Brain microvascular endothelial cell (primary cell): ENCODE measurements at regions not wholly inside any gene's neighbourhood (a gene's known extent, or its start where the extent isn't known, plus 50 kb on each side); places are given as distances from the start of the nearest gene placed in this dataset.
"Not testable (repeated sequence)": the region's sequence is repeated elsewhere in the genome, so short reads cannot be mapped to it uniquely, and the experiment has no call there.

Experiments used
- DNase-seq: peaks from one replicate; pipeline ENCODE4 v3.0.0-alpha.2; 2020
- H3K27ac ChIP-seq: fragments of 250-450 bp; sonication (Bioruptor Pico); 2 replicates; pipeline ENCODE4 v1.5.1; 2020; ENCODE audit warnings: mild to moderate bottlenecking, moderate library complexity
- H3K27me3 ChIP-seq: fragments of 250-450 bp; sonication (Bioruptor Pico); replicated peaks from 2 replicates; pipeline ENCODE4 v1.5.1; 2020; ENCODE audit warnings: mild to moderate bottlenecking
- H3K36me3 ChIP-seq: fragments of 250-450 bp; sonication (Bioruptor Pico); replicated peaks from 2 replicates; pipeline ENCODE4 v1.5.1; 2020; ENCODE audit warnings: mild to moderate bottlenecking
- H3K4me3 ChIP-seq: 2 replicates; pipeline ENCODE4 v1.5.1; 2011; ENCODE audit warnings: low read depth, mild to moderate bottlenecking, control low read depth, low read length, moderate library complexity
- CTCF ChIP-seq: IDR thresholded peaks from 2 replicates; pipeline ENCODE4 v1.5.1; 2011; ENCODE audit warnings: low read depth, mild to moderate bottlenecking, moderate library complexity, low read length, control low read depth, inconsistent platforms; ENCODE audit errors: missing control alignments
- in situ Hi-C: cut with HindIII; loops from 2 replicates; pipeline ENCODE4 v1.10.0; 2017; ENCODE audit warnings: low sequenced_read_pairs, low pct_ligation_motif_present

DNA sequence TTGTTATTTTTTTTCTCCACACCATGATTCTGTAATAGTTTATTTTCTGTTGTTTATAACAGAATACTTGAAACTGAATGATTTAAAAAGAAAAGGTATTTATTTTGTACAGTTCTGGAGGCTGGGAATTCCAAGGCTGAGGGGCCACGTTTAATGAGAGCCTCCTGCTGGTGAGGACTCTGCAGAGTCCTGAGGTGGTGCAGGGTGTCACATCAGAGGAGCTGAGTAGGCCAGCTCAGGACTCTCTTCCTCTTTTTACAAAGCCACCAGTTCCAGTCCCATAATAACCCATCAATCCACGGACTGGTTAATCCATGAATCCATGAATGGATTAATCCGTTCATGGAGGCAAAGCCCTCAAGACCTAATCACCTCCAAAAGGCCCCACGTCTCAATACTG, 71.6 kb downstream of the TFAP2A start:
- no peak overlapping the region for H3K27ac ChIP-seq
- no peaks in the 10 kb centered on the region for H3K36me3 ChIP-seq
- H3K4me3 ChIP-seq = no peak overlapping the region
- H3K27me3 ChIP-seq = no peaks in the 10 kb centered on the region
- TF ChIP-seq CTCF = peak; percentile 37
- in situ Hi-C loops = no loop called here
- no peak for DNase-seq

DNA sequence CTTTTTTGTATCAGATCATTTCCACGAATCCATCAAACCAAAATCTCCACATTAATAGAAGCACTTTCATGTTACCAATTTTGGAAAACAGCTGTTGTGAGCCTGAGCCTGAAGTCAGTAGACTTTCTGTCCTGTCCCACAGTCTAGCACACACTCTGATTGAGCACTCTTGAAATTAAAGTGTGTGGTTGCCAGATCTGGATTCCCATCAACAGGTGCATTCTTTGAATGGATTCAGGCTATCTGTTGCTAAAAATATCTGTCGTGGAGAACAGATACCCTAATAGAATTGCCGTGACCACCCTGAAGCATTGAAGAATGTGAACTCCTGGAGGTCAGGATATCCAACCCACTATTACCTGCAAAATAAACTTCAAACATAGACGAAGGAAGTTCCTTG, 73.3 kb downstream of the TFAP2A start:
- no peak for DNase-seq
- in situ Hi-C loops = no loop called here
- no peak for TF ChIP-seq CTCF
- Histone ChIP-seq H3K27me3 (no peaks in the 10 kb centered on the region), H3K36me3 (no peaks in the 10 kb centered on the region), H3K27ac (no peak overlapping the region), H3K4me3 (no peak overlapping the region)

- no peak for TF ChIP-seq CTCF
These were observed 76.7 kb downstream of the TFAP2A start for GRCh38 chr6:10338151-10338550.

GRCh38 chr6:10337376-10337775, 77.5 kb downstream of the TFAP2A start:
- H3K4me3 ChIP-seq, in situ Hi-C loops, H3K36me3 ChIP-seq, H3K27ac ChIP-seq, DNase-seq, H3K27me3 ChIP-seq: not testable (repeated sequence)

More at GRCh38 chr6:10338151-10338550, 76.7 kb downstream of the TFAP2A start:
- no peaks in the 10 kb centered on the region for H3K36me3 ChIP-seq
- H3K27me3 ChIP-seq = no peaks in the 10 kb centered on the region
- H3K27ac ChIP-seq = no peak overlapping the region
- no peak overlapping the region for H3K4me3 ChIP-seq
- in situ Hi-C loops = no loop called here
- DNase-seq = no peak

DNA sequence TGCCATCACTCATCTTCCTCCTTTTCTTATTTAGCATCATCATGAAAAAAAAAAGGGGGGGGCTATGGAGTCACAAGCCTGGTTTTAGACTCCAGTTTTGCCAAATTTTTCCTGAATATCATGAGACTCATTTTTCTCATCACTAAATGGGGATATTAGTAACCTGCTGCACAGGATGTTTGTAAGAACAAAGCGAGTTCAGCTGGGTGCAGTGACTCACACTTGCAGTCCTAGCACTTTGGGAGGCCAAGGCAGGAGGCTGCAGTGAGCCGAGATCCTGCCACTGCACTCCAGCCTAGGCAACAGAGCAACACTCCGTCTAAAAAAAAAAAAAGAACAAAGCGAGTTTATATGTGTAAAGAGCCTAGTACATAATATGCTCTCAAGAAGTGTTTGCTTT, 82.8 kb downstream of the TFAP2A start:
- Histone ChIP-seq H3K36me3 (no peaks in the 10 kb centered on the region), H3K4me3 (no peak overlapping the region), H3K27me3 (no peaks in the 10 kb centered on the region), H3K27ac (no peak overlapping the region)
- TF ChIP-seq CTCF = no peak
- no peak for DNase-seq
- in situ Hi-C loops = no loop called here

GRCh38 chr6:10331334-10331968, 83.4 kb downstream of the TFAP2A start:
- Histone ChIP-seq H3K36me3 (no peaks in the 10 kb centered on the region), H3K27me3 (no peaks in the 10 kb centered on the region), H3K27ac (no peak overlapping the region), H3K4me3 (no peak overlapping the region)
- TF ChIP-seq CTCF = no peak
- in situ Hi-C loops = no loop called here
- DNase-seq = no peak
